Parathyroid adenoma (tissue), 2 donors: ENCODE measurements at regions not wholly inside any gene's neighbourhood (a gene's known extent, or its start where the extent isn't known, plus 50 kb on each side); places are given as distances from the start of the nearest gene placed in this dataset.

Experiments
- H2AFZ ChIP-seq: fragments of 300-600 bp; sonication (generic); one replicate; pipeline ENCODE4 v1.7.0; 2017; ENCODE audit warnings: antibody characterized with exemption, mild to moderate bottlenecking
- H3K27ac ChIP-seq: fragments of 300-600 bp; sonication (generic); one replicate; pipeline ENCODE4 v1.7.0; 2017
- H3K27me3 ChIP-seq: fragments of 300-600 bp; sonication (generic); one replicate; pipeline ENCODE4 v1.7.0; 2017; ENCODE audit warnings: low read length; ENCODE audit not compliant: control insufficient read depth, insufficient read depth
- H3K36me3 ChIP-seq: fragments of 300-600 bp; sonication (generic); one replicate; pipeline ENCODE4 v1.7.0; 2017; ENCODE audit warnings: low read length; ENCODE audit not compliant: control insufficient read depth, insufficient read depth
- H3K4me1 ChIP-seq: fragments of 300-600 bp; sonication (generic); one replicate; pipeline ENCODE4 v1.7.0; 2017; ENCODE audit warnings: control low read depth
- H3K4me2 ChIP-seq: fragments of 300-600 bp; sonication (generic); one replicate; pipeline ENCODE4 v1.7.0; 2017; ENCODE audit warnings: low read length
- H3K4me3 ChIP-seq: fragments of 300-600 bp; sonication (generic); one replicate; pipeline ENCODE4 v1.7.0; 2017; ENCODE audit warnings: low read depth, low read length
- H3K79me2 ChIP-seq: fragments of 300-600 bp; sonication (generic); one replicate; pipeline ENCODE4 v1.7.0; 2017; ENCODE audit warnings: control low read depth
- H3K9ac ChIP-seq: fragments of 300-600 bp; sonication (generic); one replicate; pipeline ENCODE4 v1.7.0; 2017; ENCODE audit warnings: mild to moderate bottlenecking
- H3K9me3 ChIP-seq: fragments of 300-600 bp; sonication (generic); one replicate; pipeline ENCODE4 v1.7.0; 2017; ENCODE audit warnings: low read length; ENCODE audit not compliant: control insufficient read depth
- TF ChIP-seq, protein P1 (sequence below): fragments of 300-600 bp; sonication (generic); IDR thresholded peaks from one replicate; pipeline ENCODE4 v1.7.0; 2017; ENCODE audit warnings: antibody characterized with exemption, mild to moderate bottlenecking
- donor health status: primary hyperparathyroidism.

DNA sequence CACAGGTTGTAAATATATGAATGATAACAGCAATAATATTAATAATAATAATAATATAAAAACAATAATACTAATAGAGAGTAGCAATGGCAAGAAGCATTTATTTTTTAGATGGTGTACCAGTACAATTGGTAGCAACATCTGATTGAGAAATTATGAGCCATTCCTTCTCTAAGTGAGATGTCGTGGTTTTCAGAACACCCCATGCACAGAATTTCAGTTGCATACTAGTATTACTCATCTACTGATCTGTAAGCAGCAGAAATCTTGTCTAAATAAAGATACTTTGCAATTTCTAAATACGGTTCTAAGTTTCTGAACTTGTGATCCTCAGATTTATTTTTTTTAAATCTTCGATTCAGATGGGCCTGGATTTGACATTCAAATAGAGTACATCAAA, 788.0 kb upstream of the ATXN8OS start:
- Histone ChIP-seq H3K9ac (no peak overlapping the region), H3K27ac (no peak overlapping the region), H3K79me2 (no peaks in the 10 kb centered on the region), H3K4me2 (no peak overlapping the region), H3K27me3 (no peaks in the 10 kb centered on the region), H2AFZ (no peak overlapping the region), H3K9me3 (no peaks in the 10 kb centered on the region), H3K4me3 (no peak overlapping the region), H3K36me3 (no peaks in the 10 kb centered on the region), H3K4me1 (no peaks in the 10 kb centered on the region)
- TF ChIP-seq, protein P1, sequence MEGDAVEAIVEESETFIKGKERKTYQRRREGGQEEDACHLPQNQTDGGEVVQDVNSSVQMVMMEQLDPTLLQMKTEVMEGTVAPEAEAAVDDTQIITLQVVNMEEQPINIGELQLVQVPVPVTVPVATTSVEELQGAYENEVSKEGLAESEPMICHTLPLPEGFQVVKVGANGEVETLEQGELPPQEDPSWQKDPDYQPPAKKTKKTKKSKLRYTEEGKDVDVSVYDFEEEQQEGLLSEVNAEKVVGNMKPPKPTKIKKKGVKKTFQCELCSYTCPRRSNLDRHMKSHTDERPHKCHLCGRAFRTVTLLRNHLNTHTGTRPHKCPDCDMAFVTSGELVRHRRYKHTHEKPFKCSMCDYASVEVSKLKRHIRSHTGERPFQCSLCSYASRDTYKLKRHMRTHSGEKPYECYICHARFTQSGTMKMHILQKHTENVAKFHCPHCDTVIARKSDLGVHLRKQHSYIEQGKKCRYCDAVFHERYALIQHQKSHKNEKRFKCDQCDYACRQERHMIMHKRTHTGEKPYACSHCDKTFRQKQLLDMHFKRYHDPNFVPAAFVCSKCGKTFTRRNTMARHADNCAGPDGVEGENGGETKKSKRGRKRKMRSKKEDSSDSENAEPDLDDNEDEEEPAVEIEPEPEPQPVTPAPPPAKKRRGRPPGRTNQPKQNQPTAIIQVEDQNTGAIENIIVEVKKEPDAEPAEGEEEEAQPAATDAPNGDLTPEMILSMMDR, result no peak

DNA sequence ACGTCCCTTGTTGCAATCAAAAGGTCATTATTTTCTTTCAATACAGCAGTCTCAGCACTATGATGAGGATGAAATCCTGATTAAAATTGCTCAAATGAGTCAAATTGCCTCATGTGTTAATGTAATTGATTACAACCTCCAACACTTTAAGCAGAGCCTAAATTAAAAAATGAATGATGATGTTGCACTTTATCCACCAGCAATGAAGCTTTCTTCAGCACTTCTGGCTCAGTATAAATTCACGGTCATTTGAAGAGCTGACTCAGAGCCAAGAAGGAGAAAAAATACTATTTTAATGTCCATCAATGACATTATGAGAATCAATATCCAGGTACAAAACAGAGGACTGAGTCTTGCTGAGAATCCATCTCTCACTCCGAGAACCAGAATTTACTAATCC, 792.6 kb upstream of the ATXN8OS start:
- TF ChIP-seq, protein P1, result no peak
- H2AFZ ChIP-seq, result no peak overlapping the region
- H3K27me3 ChIP-seq, result no peaks in the 10 kb centered on the region
- no peak overlapping the region for H3K27ac ChIP-seq
- no peak overlapping the region for H3K4me2 ChIP-seq
- H3K4me1 ChIP-seq, result no peaks in the 10 kb centered on the region
- no peak overlapping the region for H3K9ac ChIP-seq
- no peak overlapping the region for H3K4me3 ChIP-seq
- H3K9me3 ChIP-seq, result no peaks in the 10 kb centered on the region
- H3K36me3 ChIP-seq, result no peaks in the 10 kb centered on the region
- no peaks in the 10 kb centered on the region for H3K79me2 ChIP-seq

DNA sequence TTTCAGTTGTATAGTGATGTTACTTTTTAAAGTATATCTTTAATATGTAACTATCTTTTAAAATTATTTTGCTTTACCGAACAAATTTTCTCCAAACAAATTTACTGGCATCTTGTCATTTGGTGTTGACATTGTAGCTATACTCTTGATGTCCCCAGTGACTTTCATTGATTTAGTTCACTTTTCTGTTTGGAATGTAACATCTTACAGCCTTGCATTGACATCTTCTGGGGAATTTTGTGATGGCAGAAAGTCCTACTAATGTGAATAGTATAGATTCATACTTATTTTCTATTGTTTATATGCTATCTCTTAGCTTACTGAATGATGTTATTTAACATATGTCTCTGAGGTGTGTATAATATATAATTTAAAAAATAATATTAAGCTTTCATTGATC, 800.9 kb upstream of the ATXN8OS start:
- Histone ChIP-seq H2AFZ (no peak overlapping the region), H3K4me3 (no peak overlapping the region)

DNA sequence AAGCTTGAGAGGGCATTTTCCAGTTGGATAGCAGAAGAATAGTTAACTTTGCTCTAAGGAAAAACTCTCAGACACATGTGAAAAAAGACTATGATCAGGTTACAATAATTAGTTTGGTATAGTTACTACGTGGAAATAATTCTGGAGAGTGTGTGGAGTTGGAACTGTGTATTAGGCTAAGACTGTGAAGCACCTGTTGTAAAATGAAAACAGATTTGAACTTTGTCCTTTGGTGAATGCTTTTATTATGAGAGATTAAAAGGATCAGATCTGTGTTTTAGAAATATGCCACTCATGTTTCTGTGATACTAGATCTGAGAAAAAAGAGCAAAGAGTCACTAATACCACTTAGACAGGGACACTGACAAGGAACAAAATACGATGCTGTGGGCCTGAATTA, 807.5 kb upstream of the ATXN8OS start:
- Histone ChIP-seq H3K27me3 (no peaks in the 10 kb centered on the region), H3K4me1 (no peaks in the 10 kb centered on the region), H3K4me2 (no peak overlapping the region), H3K4me3 (no peak overlapping the region), H3K9me3 (no peaks in the 10 kb centered on the region), H3K27ac (no peak overlapping the region), H3K36me3 (no peaks in the 10 kb centered on the region), H3K79me2 (no peaks in the 10 kb centered on the region), H2AFZ (no peak overlapping the region), H3K9ac (no peak overlapping the region)
- TF ChIP-seq, protein P1, result no peak

More for the DNA sequence above, 800.9 kb upstream of the ATXN8OS start:
- no peaks in the 10 kb centered on the region for H3K36me3 ChIP-seq
- TF ChIP-seq, protein P1, result no peak
- no peaks in the 10 kb centered on the region for H3K27me3 ChIP-seq
- no peak overlapping the region for H3K27ac ChIP-seq
- no peaks in the 10 kb centered on the region for H3K9me3 ChIP-seq
- H3K4me1 ChIP-seq, result no peaks in the 10 kb centered on the region
- H3K79me2 ChIP-seq, result no peaks in the 10 kb centered on the region
- H3K9ac ChIP-seq, result no peak overlapping the region
- no peak overlapping the region for H3K4me2 ChIP-seq

DNA sequence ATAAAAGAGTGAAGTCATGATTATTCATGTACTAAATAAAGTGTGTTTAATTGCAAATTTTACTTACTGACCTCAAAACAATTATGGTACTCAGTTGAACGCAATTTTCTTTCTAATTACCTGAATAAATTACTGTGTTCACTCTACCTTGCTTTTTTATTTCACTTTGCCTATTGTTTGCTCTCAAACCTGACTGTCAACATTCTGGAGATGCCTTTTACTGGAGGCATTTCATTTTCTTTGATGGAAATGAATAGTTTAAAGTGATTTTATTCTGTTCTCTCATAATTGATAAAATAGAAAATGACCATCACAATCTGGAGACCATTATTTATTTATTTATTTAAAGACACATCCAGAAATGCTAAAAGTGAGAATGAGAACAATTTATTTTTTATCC, 811.5 kb upstream of the ATXN8OS start:
- Histone ChIP-seq H3K4me1 (no peaks in the 10 kb centered on the region), H3K27me3 (no peaks in the 10 kb centered on the region), H3K4me2 (no peak overlapping the region), H2AFZ (no peak overlapping the region), H3K9me3 (no peaks in the 10 kb centered on the region), H3K4me3 (no peak overlapping the region), H3K9ac (no peak overlapping the region), H3K79me2 (no peaks in the 10 kb centered on the region), H3K27ac (no peak overlapping the region), H3K36me3 (no peaks in the 10 kb centered on the region)
- TF ChIP-seq, protein P1, result no peak
